GM12864 (cell line): ENCODE measurements at regions not wholly inside any gene's neighbourhood (a gene's known extent, or its start where the extent isn't known, plus 50 kb on each side); places are given as distances from the start of the nearest gene placed in this dataset.

ENCODE experiments used
- DNase-seq: peaks from one replicate; pipeline ENCODE4 v3.0.0-alpha.2; 2011; ENCODE audit warnings: low read depth
- H3K4me3 ChIP-seq: 2 replicates; pipeline ENCODE4 v1.5.1; 2011; ENCODE audit warnings: mild to moderate bottlenecking, low read depth, low read length, control low read depth
- TF ChIP-seq, protein P1 (sequence below): IDR thresholded peaks from 2 replicates; pipeline ENCODE4 v1.5.1; 2011; ENCODE audit warnings: low read depth, mild to moderate bottlenecking, moderate library complexity, low read length, control low read depth, inconsistent platforms; ENCODE audit errors: missing control alignments

DNA sequence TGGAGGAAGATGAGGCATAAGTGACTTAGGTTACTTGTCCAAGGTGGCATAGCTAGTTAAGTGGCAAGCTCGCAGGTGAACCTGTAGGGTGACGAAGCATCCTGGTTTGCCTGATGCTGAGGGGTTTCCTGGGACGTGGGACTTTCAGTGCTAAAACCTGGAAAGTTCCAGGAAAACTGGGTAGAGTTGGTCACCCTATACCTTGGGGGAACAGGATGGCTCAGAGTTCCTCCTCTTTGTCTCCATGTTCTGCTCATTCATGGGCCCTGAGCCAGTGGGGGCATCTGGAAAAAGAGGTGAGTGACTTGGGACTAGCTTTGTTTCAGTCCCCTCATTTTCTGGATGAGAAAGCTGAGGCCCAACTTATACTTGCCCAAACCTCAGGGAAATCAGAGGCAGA is 268.0 kb upstream of the N4BP1 start:
- TF ChIP-seq, protein P1, sequence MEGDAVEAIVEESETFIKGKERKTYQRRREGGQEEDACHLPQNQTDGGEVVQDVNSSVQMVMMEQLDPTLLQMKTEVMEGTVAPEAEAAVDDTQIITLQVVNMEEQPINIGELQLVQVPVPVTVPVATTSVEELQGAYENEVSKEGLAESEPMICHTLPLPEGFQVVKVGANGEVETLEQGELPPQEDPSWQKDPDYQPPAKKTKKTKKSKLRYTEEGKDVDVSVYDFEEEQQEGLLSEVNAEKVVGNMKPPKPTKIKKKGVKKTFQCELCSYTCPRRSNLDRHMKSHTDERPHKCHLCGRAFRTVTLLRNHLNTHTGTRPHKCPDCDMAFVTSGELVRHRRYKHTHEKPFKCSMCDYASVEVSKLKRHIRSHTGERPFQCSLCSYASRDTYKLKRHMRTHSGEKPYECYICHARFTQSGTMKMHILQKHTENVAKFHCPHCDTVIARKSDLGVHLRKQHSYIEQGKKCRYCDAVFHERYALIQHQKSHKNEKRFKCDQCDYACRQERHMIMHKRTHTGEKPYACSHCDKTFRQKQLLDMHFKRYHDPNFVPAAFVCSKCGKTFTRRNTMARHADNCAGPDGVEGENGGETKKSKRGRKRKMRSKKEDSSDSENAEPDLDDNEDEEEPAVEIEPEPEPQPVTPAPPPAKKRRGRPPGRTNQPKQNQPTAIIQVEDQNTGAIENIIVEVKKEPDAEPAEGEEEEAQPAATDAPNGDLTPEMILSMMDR, result no peak
- no peak for DNase-seq
- no peak overlapping the region for H3K4me3 ChIP-seq

- DNase-seq, result no peak
- no peak overlapping the region for H3K4me3 ChIP-seq
- TF ChIP-seq, protein P1, result no peak
Measured at GRCh38 chr16:48870141-48870540, 260.2 kb upstream of the N4BP1 start.

DNA sequence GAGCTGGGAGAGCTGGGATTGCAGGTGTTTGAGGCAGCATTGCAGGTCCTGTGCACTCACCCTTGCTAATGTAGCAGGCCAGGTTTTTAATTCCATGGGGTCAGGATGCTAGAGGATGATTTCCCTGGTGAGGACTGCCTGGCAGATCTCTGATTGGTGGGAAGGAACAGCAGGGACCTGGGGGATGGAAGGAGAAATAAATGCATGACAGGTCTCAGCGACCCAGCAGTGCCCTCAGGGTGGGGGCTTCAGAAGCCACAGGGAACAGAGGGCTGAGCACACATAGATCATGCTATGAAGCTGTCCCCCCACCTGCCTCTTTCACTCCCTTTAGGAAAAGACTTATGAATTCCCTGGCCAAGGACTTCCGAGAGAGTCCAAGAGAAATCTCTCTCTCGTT is 255.5 kb upstream of the N4BP1 start:
- DNase-seq, result no peak
- TF ChIP-seq, protein P1, result no peak
- H3K4me3 ChIP-seq, result no peak overlapping the region

GRCh38 chr16:48864055-48864454 is 254.1 kb upstream of the N4BP1 start:
- no peak overlapping the region for H3K4me3 ChIP-seq
- TF ChIP-seq, protein P1, result peak; percentile 48
- DNase-seq, result no peak

- TF ChIP-seq, protein P1, result no peak
- no peak for DNase-seq
- H3K4me3 ChIP-seq, result no peak overlapping the region
Measured at GRCh38 chr16:48862087-48862532, 252.1 kb upstream of the N4BP1 start.

GRCh38 chr16:48860341-48860740 is 250.4 kb upstream of the N4BP1 start:
- DNase-seq, result no peak

DNA sequence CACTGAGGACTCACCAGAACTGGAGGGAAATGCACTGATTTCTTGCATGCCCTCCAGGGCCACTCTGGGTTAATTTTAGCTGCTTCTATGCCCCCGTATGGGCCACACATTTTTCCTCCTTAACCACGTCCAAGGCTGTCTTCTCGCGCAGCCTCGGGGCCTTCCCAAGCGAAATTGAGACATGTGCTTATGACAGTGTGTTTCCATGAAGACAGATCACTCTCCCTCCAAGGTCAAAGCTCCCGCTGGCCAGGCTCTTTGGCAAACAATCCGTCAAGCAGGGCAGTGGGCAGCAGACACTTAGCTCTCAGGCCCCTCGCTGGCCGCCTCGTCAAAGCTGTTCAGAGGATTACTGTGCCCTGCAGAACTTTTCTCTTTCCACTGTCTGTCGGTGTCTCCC is 243.0 kb upstream of the N4BP1 start:
- H3K4me3 ChIP-seq, result no peak overlapping the region
- no peak for DNase-seq
- TF ChIP-seq, protein P1, result no peak

More at GRCh38 chr16:48860341-48860740, 250.4 kb upstream of the N4BP1 start:
- TF ChIP-seq, protein P1, result no peak
- no peak overlapping the region for H3K4me3 ChIP-seq
